ENCODE measurements at regions not wholly inside any gene's neighbourhood (a gene's known extent, or its start where the extent isn't known, plus 50 kb on each side); places are given as distances from the start of the nearest gene placed in this dataset.

- no peaks in the 10 kb centered on the region for H3K4me1 Mint-ChIP-seq (ENCODE audit: low read depth, unreplicated experiment)
- BruUV-seq (replicated peaks): no TSS peak
- no peak overlapping the region for H3K4me3 Mint-ChIP-seq (ENCODE audit: low read depth, unreplicated experiment)
- H3K27ac Mint-ChIP-seq (ENCODE audit: unreplicated experiment): no peak overlapping the region
- no peaks in the 10 kb centered on the region for H3K9me3 Mint-ChIP-seq (ENCODE audit: low read depth, unreplicated experiment)
- no peaks in the 10 kb centered on the region for H3K36me3 Mint-ChIP-seq (ENCODE audit: insufficient read depth, unreplicated experiment)
- CTCF ChIA-PET: no interaction called here
- H3K27me3 Mint-ChIP-seq (ENCODE audit: unreplicated experiment): no peaks in the 10 kb centered on the region
- intact Hi-C loops (cut with micrococcal nuclease; ENCODE audit: unreplicated experiment): no loop called here
- no peak for DNase-seq
- TF ChIP-seq CTCF (IDR thresholded peaks at IDR 0.05; ENCODE audit: unreplicated experiment): no peak
Observed at GRCh38 chr13:71090990-71091389, 776.0 kb downstream of the DACH1 start.

- no peak for DNase-seq
- intact Hi-C loops (cut with micrococcal nuclease; ENCODE audit: unreplicated experiment): no loop called here
- no peak for TF ChIP-seq CTCF (IDR thresholded peaks at IDR 0.05; ENCODE audit: unreplicated experiment)
- Mint-ChIP-seq H3K4me1 (ENCODE audit: low read depth, unreplicated experiment) (no peaks in the 10 kb centered on the region), H3K36me3 (ENCODE audit: insufficient read depth, unreplicated experiment) (no peaks in the 10 kb centered on the region), H3K4me3 (ENCODE audit: low read depth, unreplicated experiment) (no peak overlapping the region), H3K27ac (ENCODE audit: unreplicated experiment) (no peak overlapping the region), H3K27me3 (ENCODE audit: unreplicated experiment) (no peaks in the 10 kb centered on the region), H3K9me3 (ENCODE audit: low read depth, unreplicated experiment) (no peaks in the 10 kb centered on the region)
- BruUV-seq (replicated peaks): no TSS peak
- CTCF ChIA-PET: no interaction called here
Observed at GRCh38 chr13:71089056-71089455, 777.9 kb downstream of the DACH1 start.

GRCh38 chr13:71087432-71087831 is 779.6 kb downstream of the DACH1 start:
- Mint-ChIP-seq H3K9me3 (ENCODE audit: low read depth, unreplicated experiment) (no peaks in the 10 kb centered on the region), H3K4me3 (ENCODE audit: low read depth, unreplicated experiment) (no peak overlapping the region), H3K27ac (ENCODE audit: unreplicated experiment) (no peak overlapping the region), H3K27me3 (ENCODE audit: unreplicated experiment) (no peaks in the 10 kb centered on the region), H3K36me3 (ENCODE audit: insufficient read depth, unreplicated experiment) (no peaks in the 10 kb centered on the region), H3K4me1 (ENCODE audit: low read depth, unreplicated experiment) (no peaks in the 10 kb centered on the region)
- no TSS peak for BruUV-seq (replicated peaks)
- CTCF ChIA-PET: no interaction called here
- DNase-seq: no peak
- no peak for TF ChIP-seq CTCF (IDR thresholded peaks at IDR 0.05; ENCODE audit: unreplicated experiment)
- intact Hi-C loops (cut with micrococcal nuclease; ENCODE audit: unreplicated experiment): no loop called here

GRCh38 chr13:71087006-71087405 is 780.0 kb downstream of the DACH1 start:
- Mint-ChIP-seq H3K27me3 (ENCODE audit: unreplicated experiment) (no peaks in the 10 kb centered on the region), H3K4me3 (ENCODE audit: low read depth, unreplicated experiment) (no peak overlapping the region), H3K36me3 (ENCODE audit: insufficient read depth, unreplicated experiment) (no peaks in the 10 kb centered on the region), H3K4me1 (ENCODE audit: low read depth, unreplicated experiment) (no peaks in the 10 kb centered on the region), H3K9me3 (ENCODE audit: low read depth, unreplicated experiment) (no peaks in the 10 kb centered on the region), H3K27ac (ENCODE audit: unreplicated experiment) (no peak overlapping the region)
- CTCF ChIA-PET: no interaction called here
- no TSS peak for BruUV-seq (replicated peaks)
- intact Hi-C loops (cut with micrococcal nuclease; ENCODE audit: unreplicated experiment): no loop called here
- no peak for TF ChIP-seq CTCF (IDR thresholded peaks at IDR 0.05; ENCODE audit: unreplicated experiment)
- no peak for DNase-seq

- TF ChIP-seq CTCF (IDR thresholded peaks at IDR 0.05; ENCODE audit: unreplicated experiment): no peak
- CTCF ChIA-PET: no interaction called here
- H3K27me3 Mint-ChIP-seq (ENCODE audit: unreplicated experiment): no peaks in the 10 kb centered on the region
- no peaks in the 10 kb centered on the region for H3K36me3 Mint-ChIP-seq (ENCODE audit: insufficient read depth, unreplicated experiment)
- H3K4me1 Mint-ChIP-seq (ENCODE audit: low read depth, unreplicated experiment): no peaks in the 10 kb centered on the region
- intact Hi-C loops (cut with micrococcal nuclease; ENCODE audit: unreplicated experiment): no loop called here
- no peak overlapping the region for H3K4me3 Mint-ChIP-seq (ENCODE audit: low read depth, unreplicated experiment)
- no peaks in the 10 kb centered on the region for H3K9me3 Mint-ChIP-seq (ENCODE audit: low read depth, unreplicated experiment)
- no peak for DNase-seq
- no peak overlapping the region for H3K27ac Mint-ChIP-seq (ENCODE audit: unreplicated experiment)
- BruUV-seq (replicated peaks): no TSS peak
Observed at GRCh38 chr13:71082631-71083030, 784.4 kb downstream of the DACH1 start.

Data from Calu3 (cell line).